Ovary (tissue), 3 donors: ENCODE measurements at regions not wholly inside any gene's neighbourhood (a gene's known extent, or its start where the extent isn't known, plus 50 kb on each side); places are given as distances from the start of the nearest gene placed in this dataset.

ENCODE experiments used
- EP300 ChIP-seq: sonication (generic); formaldehyde crosslinking; IDR thresholded peaks from one replicate; pipeline ENCODE4 v1.6.1; 2017; ENCODE audit warnings: antibody characterized with exemption
- TF ChIP-seq, protein P1 (sequence below), 3 donors: fragments of 450-650 bp in 2 of 3; fragments of 200-600 bp in 1 of 3; IDR thresholded peaks; one replicate each; pipeline versions ENCODE4 v1.5.1 to v1.8.0; 2016 to 2022; ENCODE audit warnings: antibody characterized with exemption in 3 of 3, mild to moderate bottlenecking in 1 of 3
- donor health status: DM: no; HTN: no; CAD: no.

DNA sequence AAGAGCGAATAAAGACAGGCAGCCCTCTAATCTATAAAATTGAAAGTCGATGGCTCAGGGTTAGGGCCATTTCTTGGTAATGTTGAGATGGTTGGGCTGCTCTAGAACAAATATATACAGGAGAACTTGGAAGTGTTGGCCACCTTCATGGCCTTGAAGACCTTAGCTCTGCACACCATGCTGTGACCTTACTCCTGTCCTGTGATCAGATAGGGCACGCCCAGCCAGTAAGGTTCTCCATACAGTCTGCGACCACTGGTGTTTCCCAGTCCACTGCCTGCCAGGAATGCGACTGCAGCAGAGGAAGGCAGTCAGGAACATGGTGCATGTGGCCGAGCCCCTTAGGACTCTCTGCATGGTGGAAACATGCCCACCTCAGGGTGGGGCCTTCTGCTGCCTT is 73.2 kb upstream of the PSMA6 start:
- no peak for TF ChIP-seq EP300
- TF ChIP-seq, protein P1, sequence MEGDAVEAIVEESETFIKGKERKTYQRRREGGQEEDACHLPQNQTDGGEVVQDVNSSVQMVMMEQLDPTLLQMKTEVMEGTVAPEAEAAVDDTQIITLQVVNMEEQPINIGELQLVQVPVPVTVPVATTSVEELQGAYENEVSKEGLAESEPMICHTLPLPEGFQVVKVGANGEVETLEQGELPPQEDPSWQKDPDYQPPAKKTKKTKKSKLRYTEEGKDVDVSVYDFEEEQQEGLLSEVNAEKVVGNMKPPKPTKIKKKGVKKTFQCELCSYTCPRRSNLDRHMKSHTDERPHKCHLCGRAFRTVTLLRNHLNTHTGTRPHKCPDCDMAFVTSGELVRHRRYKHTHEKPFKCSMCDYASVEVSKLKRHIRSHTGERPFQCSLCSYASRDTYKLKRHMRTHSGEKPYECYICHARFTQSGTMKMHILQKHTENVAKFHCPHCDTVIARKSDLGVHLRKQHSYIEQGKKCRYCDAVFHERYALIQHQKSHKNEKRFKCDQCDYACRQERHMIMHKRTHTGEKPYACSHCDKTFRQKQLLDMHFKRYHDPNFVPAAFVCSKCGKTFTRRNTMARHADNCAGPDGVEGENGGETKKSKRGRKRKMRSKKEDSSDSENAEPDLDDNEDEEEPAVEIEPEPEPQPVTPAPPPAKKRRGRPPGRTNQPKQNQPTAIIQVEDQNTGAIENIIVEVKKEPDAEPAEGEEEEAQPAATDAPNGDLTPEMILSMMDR (IDR thresholded peaks at IDR 0.05), result no peak
